Left lung (tissue), 4 donors: ENCODE measurements at regions not wholly inside any gene's neighbourhood (a gene's known extent, or its start where the extent isn't known, plus 50 kb on each side); places are given as distances from the start of the nearest gene placed in this dataset.

Experiments used
- ATAC-seq: fragments of 200-7000 bp; cut with Tn5 transposase; one replicate; pipeline ENCODE4 v1.9.1; 2020; ENCODE audit warnings: moderate library complexity
- DNase-seq, 4 donors: peaks; one replicate each; pipeline ENCODE4 v3.0.0-alpha.2; 2013 to 2020
- H3K27ac ChIP-seq, 2 donors: fragments of 200-600 bp; sonication (generic) in 1 of 2; one replicate each; pipeline versions ENCODE4 v1.5.0 to v1.8.0; 2020 to 2021
- H3K27me3 ChIP-seq, 2 donors: fragments of 200-600 bp; sonication (generic) in 1 of 2; one replicate each; pipeline versions ENCODE4 v1.5.0 to v1.8.0; 2020 to 2021
- H3K36me3 ChIP-seq, 2 donors: fragments of 200-600 bp; sonication (generic) in 1 of 2; one replicate each; pipeline versions ENCODE4 v1.5.0 to v1.8.0; 2020 to 2021
- H3K4me1 ChIP-seq, 2 donors: fragments of 200-600 bp; one replicate each; pipeline ENCODE4 v1.8.0; 2021
- H3K4me3 ChIP-seq, 2 donors: fragments of 200-600 bp; sonication (generic) in 1 of 2; one replicate each; pipeline versions ENCODE4 v1.5.0 to v1.8.0; 2020 to 2021; ENCODE audit warnings: mild to moderate bottlenecking in 1 of 2
- H3K9me3 ChIP-seq, 2 donors: fragments of 200-600 bp; sonication (generic) in 1 of 2; one replicate each; pipeline versions ENCODE4 v1.5.0 to v1.8.0; 2020 to 2021
- intact Hi-C, 2 donors: fragments of 100-400 bp; cut with DNase I; formaldehyde crosslinking; loops; one replicate each; pipeline versions ENCODE4 v1.11.2 to v1.14.2; 2022
- TF ChIP-seq, protein P1 (sequence below), 2 donors: fragments of 200-600 bp; sonication (generic) in 1 of 2; IDR thresholded peaks; one replicate each; pipeline versions ENCODE4 v1.5.0 to v1.8.0; 2021; ENCODE audit warnings: antibody characterized with exemption in 2 of 2
- donor health status: DM: no; HTN: yes; CAD: no.
- donor health status: DM: no; HTN: no; CAD: no.

DNA sequence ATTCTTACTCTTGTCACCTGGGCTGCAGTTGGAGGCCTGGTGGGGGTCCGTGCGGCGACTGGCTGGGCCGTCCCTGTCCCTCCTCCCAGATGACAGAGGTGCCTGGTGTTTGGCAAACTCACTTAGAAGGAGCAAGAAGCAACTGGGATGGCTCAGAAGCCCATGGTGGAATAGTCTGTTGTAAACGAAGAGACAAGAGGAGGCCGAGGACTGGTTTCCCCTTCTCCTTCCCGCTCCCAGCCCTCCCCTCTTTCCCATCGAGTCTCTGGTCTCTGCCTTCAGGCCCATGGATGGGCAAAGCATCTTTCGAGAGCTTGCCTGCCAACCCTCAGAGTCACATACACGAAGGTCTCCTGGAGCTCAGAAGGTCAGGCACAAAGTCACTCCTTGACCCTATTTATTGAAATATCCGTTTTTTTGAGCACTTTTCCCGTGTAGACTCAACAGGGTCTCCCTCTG is 364.4 kb downstream of the SEC14L1 start:
- Histone ChIP-seq H3K4me1 (no peaks in the 10 kb centered on the region), H3K9me3 (no peaks in the 10 kb centered on the region), H3K27ac (no peak overlapping the region), H3K4me3 (no peak overlapping the region), H3K36me3 (peaks cover 0 to 16% of the 10 kb centered on the region in 2 donors), H3K27me3 (no peaks in the 10 kb centered on the region)
- intact Hi-C loops: no loop called here
- DNase-seq: peak in 1 of 4 donors; percentile 20
- TF ChIP-seq, protein P1, sequence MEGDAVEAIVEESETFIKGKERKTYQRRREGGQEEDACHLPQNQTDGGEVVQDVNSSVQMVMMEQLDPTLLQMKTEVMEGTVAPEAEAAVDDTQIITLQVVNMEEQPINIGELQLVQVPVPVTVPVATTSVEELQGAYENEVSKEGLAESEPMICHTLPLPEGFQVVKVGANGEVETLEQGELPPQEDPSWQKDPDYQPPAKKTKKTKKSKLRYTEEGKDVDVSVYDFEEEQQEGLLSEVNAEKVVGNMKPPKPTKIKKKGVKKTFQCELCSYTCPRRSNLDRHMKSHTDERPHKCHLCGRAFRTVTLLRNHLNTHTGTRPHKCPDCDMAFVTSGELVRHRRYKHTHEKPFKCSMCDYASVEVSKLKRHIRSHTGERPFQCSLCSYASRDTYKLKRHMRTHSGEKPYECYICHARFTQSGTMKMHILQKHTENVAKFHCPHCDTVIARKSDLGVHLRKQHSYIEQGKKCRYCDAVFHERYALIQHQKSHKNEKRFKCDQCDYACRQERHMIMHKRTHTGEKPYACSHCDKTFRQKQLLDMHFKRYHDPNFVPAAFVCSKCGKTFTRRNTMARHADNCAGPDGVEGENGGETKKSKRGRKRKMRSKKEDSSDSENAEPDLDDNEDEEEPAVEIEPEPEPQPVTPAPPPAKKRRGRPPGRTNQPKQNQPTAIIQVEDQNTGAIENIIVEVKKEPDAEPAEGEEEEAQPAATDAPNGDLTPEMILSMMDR (IDR thresholded peaks at IDR 0.05): no peak
- ATAC-seq: no peak

DNA sequence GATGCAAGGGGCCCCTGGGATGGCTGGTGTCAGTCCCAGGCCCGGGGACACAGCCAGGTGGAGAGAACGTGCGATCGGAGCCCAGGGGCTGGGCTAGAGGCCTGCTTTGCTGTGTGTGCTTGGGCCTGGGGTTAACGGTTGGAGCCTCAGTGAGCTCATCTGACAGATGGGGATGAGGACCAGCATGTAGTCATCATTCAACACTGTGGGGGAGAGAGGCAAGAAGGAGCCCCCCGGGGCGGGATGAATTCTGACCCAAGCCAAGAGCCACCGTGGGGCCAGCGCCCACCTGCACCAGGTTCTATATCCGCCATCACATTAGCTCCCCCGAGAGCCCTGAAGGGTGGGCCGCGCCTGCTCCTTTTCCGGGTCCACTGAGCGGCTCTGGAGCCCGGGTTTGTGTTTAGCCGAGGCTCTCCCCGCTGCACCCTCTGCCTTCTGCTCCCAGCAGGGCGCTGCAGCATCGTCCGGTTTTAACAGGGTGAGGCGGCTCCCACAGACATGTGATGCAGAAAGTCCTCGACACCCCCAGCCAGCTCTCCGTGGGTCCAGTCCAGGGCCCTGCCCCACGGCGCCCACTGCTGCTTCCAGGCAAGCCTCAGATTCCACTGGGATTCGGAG is 365.7 kb downstream of the SEC14L1 start:
- H3K4me1 ChIP-seq: no peaks in the 10 kb centered on the region
- peaks cover 0 to 3% of the 10 kb centered on the region in 2 donors for H3K36me3 ChIP-seq
- H3K9me3 ChIP-seq: peaks cover 0 to 5% of the 10 kb centered on the region in 2 donors
- ATAC-seq: no peak
- H3K27me3 ChIP-seq: no peaks in the 10 kb centered on the region
- DNase-seq: peak in 1 of 4 donors; percentile 72
- TF ChIP-seq, protein P1 (IDR thresholded peaks at IDR 0.05): no peak
- no peak overlapping the region for H3K4me3 ChIP-seq
- intact Hi-C loops: no loop called here
- no peak overlapping the region for H3K27ac ChIP-seq

DNA sequence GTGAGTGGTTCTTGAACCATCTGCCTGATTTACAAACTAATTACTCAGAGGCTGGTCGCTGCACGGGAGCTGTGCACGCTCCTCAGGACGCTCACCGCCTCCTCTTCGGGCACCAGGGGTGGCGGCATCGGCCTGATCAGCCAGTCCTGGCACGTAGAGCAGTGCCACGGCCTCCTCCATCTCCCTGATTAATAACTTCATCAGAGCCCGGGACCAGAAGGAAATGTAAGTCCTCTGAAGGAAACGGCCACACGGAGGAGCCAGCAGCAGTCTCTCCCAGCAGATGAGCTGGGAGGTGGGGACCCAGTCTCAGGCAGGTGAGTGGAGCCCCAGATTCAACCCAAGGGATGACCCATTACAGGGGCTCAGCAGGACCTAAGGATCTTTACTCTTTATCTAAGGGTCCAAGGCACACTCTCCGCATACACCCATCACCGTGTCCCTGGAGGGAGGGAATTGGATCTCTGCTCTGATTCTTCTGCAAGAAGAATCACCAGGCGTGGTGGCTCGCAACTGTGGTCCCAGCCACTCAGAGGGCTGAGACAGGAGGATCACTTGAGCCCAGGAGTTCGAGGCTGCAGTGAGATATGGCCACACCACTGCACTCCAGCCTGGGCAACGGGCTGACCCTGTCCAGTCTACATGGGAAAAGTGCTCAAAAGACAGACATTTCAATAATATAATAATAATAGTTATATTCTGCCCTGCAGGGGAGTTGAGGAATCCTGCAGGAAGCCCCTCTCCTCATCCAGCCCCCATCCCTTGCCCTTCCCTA is 366.5 kb downstream of the SEC14L1 start:
- no peak overlapping the region for H3K27ac ChIP-seq
- H3K4me3 ChIP-seq: no peak overlapping the region
- peaks cover 0 to 10% of the 10 kb centered on the region in 2 donors for H3K9me3 ChIP-seq
- peak in 1 of 4 donors; percentile 41 for DNase-seq
- TF ChIP-seq, protein P1 (IDR thresholded peaks at IDR 0.05): no peak
- H3K4me1 ChIP-seq: no peaks in the 10 kb centered on the region
- intact Hi-C loops: no loop called here
- no peaks in the 10 kb centered on the region for H3K27me3 ChIP-seq
- H3K36me3 ChIP-seq: no peaks in the 10 kb centered on the region
- ATAC-seq: no peak

DNA sequence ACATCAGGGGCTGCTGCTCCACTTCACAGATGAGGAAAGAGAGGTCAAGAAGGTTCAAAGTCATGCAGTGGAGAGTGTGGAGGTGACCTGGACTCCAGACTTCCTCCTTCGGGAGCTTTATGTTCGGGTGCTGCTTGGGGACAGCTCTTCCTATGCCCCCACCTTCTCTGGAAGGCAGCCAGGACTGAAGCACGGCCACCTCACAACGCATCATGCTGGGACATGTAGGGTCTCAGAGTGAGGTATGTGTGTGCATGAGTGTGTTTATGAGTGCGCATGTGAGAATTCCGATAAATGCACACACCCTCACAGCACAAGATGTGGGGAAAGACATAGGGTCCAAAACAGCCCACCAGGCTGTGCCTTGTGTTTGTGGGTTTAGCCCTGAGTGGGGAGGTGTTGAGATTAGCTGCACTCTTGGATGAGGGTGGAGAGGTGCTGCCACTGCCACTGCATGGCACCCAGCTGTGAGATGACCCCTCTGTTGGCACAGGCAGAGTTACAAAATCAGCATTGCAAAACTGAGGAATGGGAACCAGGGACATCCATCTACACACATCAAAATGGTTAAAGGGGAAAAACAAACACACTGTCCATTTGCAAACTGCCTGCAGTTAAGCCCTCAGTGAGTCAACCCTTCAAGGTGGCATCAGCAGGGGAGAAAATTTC is 367.4 kb downstream of the SEC14L1 start:
- intact Hi-C loops: no loop called here
- DNase-seq: peak in 1 of 4 donors; percentile 22
- H3K4me3 ChIP-seq: no peak overlapping the region
- no peaks in the 10 kb centered on the region for H3K4me1 ChIP-seq
- H3K27ac ChIP-seq: no peak overlapping the region
- H3K27me3 ChIP-seq: no peaks in the 10 kb centered on the region
- no peaks in the 10 kb centered on the region for H3K36me3 ChIP-seq
- H3K9me3 ChIP-seq: peaks cover 0 to 10% of the 10 kb centered on the region in 2 donors
- no peak for ATAC-seq
- TF ChIP-seq, protein P1 (IDR thresholded peaks at IDR 0.05): no peak

DNA sequence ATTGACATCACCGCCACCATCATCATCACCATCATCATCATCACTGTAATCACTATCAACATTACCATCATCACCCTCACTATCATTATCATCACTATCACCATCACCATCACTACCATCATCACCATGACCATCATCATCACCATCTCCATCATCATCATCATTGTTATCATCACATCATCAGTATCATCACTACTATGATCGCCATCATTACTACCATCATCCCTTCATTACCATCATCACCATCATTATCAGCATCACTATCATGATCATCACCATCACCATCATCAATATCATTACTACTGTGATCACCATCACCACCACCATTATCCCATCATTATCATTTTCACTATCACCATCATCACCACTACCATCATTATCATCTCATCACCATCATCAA is 368.3 kb downstream of the SEC14L1 start:
- H3K36me3 ChIP-seq: no peaks in the 10 kb centered on the region
- H3K9me3 ChIP-seq: peaks cover 0 to 14% of the 10 kb centered on the region in 2 donors
- no peak overlapping the region for H3K4me3 ChIP-seq
- ATAC-seq (no peak), DNase-seq (no peak)
- no peaks in the 10 kb centered on the region for H3K4me1 ChIP-seq
- TF ChIP-seq, protein P1 (IDR thresholded peaks at IDR 0.05): no peak
- intact Hi-C loops: no loop called here
- no peak overlapping the region for H3K27ac ChIP-seq
- no peaks in the 10 kb centered on the region for H3K27me3 ChIP-seq
